ENCODE measurements at regions not wholly inside any gene's neighbourhood (a gene's known extent, or its start where the extent isn't known, plus 50 kb on each side); places are given as distances from the start of the nearest gene placed in this dataset.

DNA sequence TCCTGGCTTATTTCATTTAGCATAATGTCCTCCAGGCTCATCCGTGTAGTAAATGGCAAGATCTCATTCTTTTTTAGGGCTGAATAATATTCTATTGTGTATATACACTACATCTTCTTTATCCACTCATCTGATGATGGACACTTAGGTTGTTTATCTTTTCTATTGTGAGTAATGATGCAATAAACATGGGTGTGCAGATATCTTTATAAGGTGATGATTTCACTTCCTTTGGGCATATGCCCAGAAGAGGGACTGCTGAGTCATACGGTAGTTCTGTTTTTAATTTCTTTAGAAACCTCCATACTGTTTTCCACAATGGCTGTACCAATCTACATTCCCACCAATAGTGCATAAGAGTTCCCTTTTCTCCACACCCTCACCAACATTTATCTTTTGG, 317.6 kb upstream of the CNKSR2 start:
- no peak for TF ChIP-seq ZBTB17 (tag by site-specific recombination; IDR thresholded peaks at IDR 0.05)
- no peak for TF ChIP-seq PRDM1 (tag by site-specific recombination; IDR thresholded peaks at IDR 0.05)
- TF ChIP-seq ZNF558 (tag by site-specific recombination; IDR thresholded peaks at IDR 0.05) = no peak
- TF ChIP-seq SETDB1 (IDR thresholded peaks at IDR 0.05; ENCODE audit: insufficient read length, low read length) = no peak
- TF ChIP-seq, protein P1, sequence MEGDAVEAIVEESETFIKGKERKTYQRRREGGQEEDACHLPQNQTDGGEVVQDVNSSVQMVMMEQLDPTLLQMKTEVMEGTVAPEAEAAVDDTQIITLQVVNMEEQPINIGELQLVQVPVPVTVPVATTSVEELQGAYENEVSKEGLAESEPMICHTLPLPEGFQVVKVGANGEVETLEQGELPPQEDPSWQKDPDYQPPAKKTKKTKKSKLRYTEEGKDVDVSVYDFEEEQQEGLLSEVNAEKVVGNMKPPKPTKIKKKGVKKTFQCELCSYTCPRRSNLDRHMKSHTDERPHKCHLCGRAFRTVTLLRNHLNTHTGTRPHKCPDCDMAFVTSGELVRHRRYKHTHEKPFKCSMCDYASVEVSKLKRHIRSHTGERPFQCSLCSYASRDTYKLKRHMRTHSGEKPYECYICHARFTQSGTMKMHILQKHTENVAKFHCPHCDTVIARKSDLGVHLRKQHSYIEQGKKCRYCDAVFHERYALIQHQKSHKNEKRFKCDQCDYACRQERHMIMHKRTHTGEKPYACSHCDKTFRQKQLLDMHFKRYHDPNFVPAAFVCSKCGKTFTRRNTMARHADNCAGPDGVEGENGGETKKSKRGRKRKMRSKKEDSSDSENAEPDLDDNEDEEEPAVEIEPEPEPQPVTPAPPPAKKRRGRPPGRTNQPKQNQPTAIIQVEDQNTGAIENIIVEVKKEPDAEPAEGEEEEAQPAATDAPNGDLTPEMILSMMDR (tag by site-specific recombination; IDR thresholded peaks at IDR 0.05) = no peak
